ENCODE measurements at regions not wholly inside any gene's neighbourhood (a gene's known extent, or its start where the extent isn't known, plus 50 kb on each side); places are given as distances from the start of the nearest gene placed in this dataset.

DNA sequence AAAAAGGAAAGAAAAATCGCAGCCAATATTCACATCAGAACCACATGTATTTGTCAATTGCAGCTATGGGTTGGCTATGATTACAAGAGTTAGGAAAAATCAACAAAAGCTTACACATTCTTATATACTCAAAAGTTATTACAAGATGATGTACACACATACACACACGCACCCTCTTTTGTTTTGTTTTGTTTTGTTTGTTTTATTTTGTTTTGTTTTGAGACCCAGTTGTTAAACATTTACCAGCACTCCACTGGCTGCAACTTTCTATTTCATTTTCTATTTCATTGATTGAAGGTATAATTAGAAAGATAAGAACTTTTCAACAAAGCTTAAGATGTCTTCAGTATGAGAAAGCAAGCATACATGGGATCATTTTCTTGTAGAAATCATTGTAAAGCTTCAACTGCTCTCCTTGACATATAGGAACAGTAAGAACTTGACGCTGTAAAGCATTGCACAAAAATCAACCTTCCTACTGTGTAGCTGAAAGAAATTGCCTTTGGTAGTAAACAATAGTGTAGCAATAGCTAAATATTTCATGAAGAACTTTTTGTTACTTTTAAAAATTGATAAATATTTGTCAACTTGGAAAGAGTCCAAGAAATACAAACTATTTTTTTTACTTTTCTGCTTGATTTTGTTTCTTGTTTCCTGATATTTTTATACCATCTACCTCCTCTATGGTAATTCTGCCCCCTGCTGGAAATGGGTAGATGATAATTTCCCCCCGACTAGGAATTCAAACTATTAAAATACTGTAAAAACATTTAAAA, 205.9 kb downstream of the MBL2 start:
- H3K4me3 ChIP-seq (ENCODE audit: low read depth, low read length), result no peak overlapping the region
- DNase-seq (ENCODE audit: low read depth, low spot score), result no peak
- TF ChIP-seq, protein P1, sequence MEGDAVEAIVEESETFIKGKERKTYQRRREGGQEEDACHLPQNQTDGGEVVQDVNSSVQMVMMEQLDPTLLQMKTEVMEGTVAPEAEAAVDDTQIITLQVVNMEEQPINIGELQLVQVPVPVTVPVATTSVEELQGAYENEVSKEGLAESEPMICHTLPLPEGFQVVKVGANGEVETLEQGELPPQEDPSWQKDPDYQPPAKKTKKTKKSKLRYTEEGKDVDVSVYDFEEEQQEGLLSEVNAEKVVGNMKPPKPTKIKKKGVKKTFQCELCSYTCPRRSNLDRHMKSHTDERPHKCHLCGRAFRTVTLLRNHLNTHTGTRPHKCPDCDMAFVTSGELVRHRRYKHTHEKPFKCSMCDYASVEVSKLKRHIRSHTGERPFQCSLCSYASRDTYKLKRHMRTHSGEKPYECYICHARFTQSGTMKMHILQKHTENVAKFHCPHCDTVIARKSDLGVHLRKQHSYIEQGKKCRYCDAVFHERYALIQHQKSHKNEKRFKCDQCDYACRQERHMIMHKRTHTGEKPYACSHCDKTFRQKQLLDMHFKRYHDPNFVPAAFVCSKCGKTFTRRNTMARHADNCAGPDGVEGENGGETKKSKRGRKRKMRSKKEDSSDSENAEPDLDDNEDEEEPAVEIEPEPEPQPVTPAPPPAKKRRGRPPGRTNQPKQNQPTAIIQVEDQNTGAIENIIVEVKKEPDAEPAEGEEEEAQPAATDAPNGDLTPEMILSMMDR (IDR thresholded peaks at IDR 0.05; ENCODE audit: insufficient read depth, low read length, missing control alignments), result peak; percentile 13
- CTCF ChIA-PET, result interaction anchor here (0.6 to 9.8 kb wide), 48 partner anchors 9 to 351 kb away, joined by 3 to 262 read pairs (median 5); partner anchors contain the start of gene DKK1
- POLR2A ChIA-PET, result no interaction called here

DNA sequence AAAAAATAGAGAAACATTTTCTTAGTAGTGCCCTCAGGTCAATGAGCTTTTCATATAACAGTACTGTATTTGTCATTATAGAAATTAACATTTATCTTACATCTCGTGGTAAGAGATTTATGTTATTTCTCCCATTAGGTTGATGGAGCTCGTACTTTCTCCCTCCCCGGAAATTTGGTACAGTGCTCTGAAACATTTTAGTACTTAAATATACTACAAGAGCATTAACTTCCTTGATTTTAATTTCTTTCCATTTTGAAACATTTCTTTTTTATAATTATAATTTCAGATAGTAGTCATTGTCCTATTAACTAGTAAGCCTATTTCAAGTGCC, 205.4 kb downstream of the MBL2 start:
- POLR2A ChIA-PET, result no interaction called here
- TF ChIP-seq, protein P1 (IDR thresholded peaks at IDR 0.05; ENCODE audit: insufficient read depth, low read length, missing control alignments), result no peak
- CTCF ChIA-PET, result interaction anchor here (0.6 to 9.8 kb wide), 41 partner anchors 8 to 351 kb away, joined by 3 to 262 read pairs (median 5); partner anchors contain the start of gene DKK1
- H3K4me3 ChIP-seq (ENCODE audit: low read depth, low read length), result no peak overlapping the region
- no peak for DNase-seq (ENCODE audit: low read depth, low spot score)

DNA sequence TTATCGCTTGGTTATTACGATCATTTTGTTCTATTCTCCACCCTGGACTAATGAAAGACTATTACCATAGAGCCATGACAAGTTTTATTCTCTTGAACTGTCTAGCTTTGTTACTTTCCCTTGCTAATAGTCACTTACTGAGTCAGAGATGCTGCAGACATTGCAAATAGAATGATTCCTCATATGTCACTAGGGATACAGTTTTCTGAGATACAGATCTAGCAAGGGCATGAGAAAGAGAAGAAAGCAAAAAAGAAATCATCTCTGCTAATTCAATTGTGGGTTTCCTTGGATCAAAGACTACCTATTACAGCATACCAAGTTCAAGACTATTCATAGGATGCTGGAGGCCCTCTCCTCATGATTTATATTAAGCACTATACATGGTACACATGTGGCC, 204.3 kb downstream of the MBL2 start:
- ChIA-PET CTCF (interaction anchor here (0.7 to 9.8 kb wide), 7 partner anchors 12 to 269 kb away, joined by 3 to 262 read pairs (median 11); partner anchors contain the start of gene DKK1), POLR2A (no interaction called here)
- no peak overlapping the region for H3K4me3 ChIP-seq (ENCODE audit: low read depth, low read length)
- TF ChIP-seq, protein P1 (IDR thresholded peaks at IDR 0.05; ENCODE audit: insufficient read depth, low read length, missing control alignments), result no peak
- DNase-seq (ENCODE audit: low read depth, low spot score), result no peak

DNA sequence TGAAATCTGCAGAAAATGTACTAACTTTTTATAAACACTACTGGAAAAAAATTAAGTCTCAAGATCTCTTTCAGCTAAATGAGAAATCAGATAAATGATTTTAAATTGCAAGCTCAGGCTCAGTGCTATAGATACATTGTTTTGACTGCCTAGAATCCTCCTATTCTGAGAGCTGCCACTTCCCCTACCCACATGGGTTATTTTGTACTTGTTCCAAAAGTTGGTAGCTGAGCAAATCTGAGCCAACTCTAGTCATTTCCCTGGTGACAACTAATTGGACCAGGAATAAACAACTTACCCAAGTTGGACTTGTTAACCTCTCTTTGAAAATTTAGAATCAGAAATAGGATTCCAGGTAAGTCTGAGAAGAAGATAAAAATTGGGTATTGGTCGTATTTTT, 202.1 kb downstream of the MBL2 start:
- no peak for DNase-seq (ENCODE audit: low read depth, low spot score)
- ChIA-PET POLR2A (no interaction called here), CTCF (interaction anchor here (0.9 to 4.8 kb wide), 6 partner anchors 12 to 263 kb away, joined by 3 to 33 read pairs (median 4); partner anchors contain the start of gene DKK1)
- no peak overlapping the region for H3K4me3 ChIP-seq (ENCODE audit: low read depth, low read length)
- TF ChIP-seq, protein P1 (IDR thresholded peaks at IDR 0.05; ENCODE audit: insufficient read depth, low read length, missing control alignments), result no peak

DNA sequence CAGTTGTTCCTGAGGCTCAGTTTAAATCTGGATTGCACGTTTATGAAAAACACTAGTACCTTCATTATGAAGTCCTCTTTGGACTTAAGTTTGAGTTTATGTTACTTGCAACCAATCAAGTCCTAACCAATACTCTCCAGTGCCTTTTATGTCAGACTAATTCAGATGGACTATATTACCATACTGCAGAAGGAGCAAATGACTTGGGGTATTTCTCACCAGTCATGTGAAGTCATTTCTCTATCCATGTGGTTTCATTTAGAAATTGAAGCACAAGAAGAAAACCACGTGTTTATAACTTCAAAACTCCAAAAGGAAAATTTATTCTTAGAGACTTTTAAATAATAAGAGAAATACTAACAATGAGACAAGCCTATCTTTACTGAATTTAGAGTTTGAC, 201.6 kb downstream of the MBL2 start:
- CTCF ChIA-PET, result interaction anchor here (0.9 to 4.8 kb wide), 7 partner anchors 20 to 263 kb away, joined by 3 to 33 read pairs (median 5); partner anchors contain the start of gene DKK1
- no peak overlapping the region for H3K4me3 ChIP-seq (ENCODE audit: low read depth, low read length)
- TF ChIP-seq, protein P1 (IDR thresholded peaks at IDR 0.05; ENCODE audit: insufficient read depth, low read length, missing control alignments), result no peak
- POLR2A ChIA-PET, result no interaction called here
- DNase-seq (ENCODE audit: low read depth, low spot score), result no peak

DNA sequence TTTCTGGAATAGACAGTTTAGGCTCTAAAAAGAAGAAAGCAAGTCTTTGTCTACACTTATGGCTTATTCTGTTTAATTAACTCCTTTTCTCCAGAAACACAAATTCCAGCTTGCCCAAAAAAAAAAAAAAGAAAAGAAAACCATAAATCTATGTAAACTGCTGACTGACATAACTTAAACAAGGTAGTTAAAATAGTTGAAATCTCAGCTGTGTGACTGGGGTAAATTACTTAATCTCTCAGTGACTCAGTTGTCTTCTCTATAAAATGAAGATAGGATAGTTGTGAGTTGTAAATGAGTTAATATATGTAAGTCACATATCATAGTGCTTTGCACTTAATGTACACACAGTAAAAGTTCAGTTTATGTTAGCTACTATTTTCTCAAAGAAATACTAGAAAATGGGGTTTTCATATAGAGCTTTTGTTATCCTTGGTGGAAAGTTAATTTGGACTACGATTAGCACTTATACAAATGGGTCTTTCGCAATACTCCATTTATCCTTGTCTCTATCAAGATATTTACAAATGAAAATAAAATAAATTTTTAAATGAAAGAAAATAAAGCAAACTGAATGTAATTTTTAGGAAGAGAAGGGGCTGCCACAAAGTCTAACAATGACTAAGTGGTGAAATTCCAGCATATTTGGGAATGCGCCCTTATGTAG, 200.9 kb downstream of the MBL2 start:
- no peak overlapping the region for H3K4me3 ChIP-seq (ENCODE audit: low read depth, low read length)
- TF ChIP-seq, protein P1 (IDR thresholded peaks at IDR 0.05; ENCODE audit: insufficient read depth, low read length, missing control alignments), result no peak
- CTCF ChIA-PET, result interaction anchor here (0.5 to 4.8 kb wide), 8 partner anchors 12 to 264 kb away, joined by 3 to 33 read pairs (median 3); partner anchors contain the start of gene DKK1
- POLR2A ChIA-PET, result no interaction called here
- DNase-seq (ENCODE audit: low read depth, low spot score), result no peak
